ENCODE measurements at regions not wholly inside any gene's neighbourhood (a gene's known extent, or its start where the extent isn't known, plus 50 kb on each side); places are given as distances from the start of the nearest gene placed in this dataset.

DNA sequence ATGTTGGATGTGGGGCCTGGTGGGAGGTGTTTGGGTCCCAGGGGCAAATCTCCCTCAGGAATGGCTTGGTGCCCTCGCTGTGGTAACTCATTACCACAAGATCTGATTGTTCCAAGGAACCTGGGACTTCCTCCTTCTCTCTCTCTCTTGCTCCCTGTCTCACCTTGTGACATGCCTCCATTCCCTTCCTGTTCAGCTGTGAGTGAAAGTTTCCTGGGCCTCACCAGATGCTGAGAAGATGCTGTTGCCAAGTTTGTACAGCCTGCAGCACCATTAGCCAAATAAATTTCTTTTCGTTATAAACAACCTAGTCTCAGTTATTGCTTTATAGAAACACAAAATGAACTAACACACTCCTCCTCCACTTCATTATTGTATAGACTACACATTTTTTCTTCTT, 759.8 kb upstream of the MDGA2 start:
- Histone ChIP-seq H3K36me3 (ENCODE audit: insufficient read depth, low read length) (no peaks in the 10 kb centered on the region), H3K9ac (ENCODE audit: low read length) (no peak overlapping the region), H3K79me2 (ENCODE audit: insufficient read depth, low read length) (no peaks in the 10 kb centered on the region), H3F3A (ENCODE audit: insufficient read depth, low read length) (no peaks in the 10 kb centered on the region), H3K27me3 (ENCODE audit: insufficient read depth, low read length) (no peaks in the 10 kb centered on the region), H3K4me3 (ENCODE audit: low read depth, low read length, poor library complexity, severe bottlenecking) (no peak overlapping the region), H4K20me1 (ENCODE audit: insufficient read depth, low read length) (no peaks in the 10 kb centered on the region), H3K4me1 (ENCODE audit: insufficient read depth, low read length, severe bottlenecking) (no peaks in the 10 kb centered on the region), H3K9me3 (ENCODE audit: low read length) (no peaks in the 10 kb centered on the region), H3K9me2 (ENCODE audit: low read depth, low read length) (no peaks in the 10 kb centered on the region), H2AFZ (ENCODE audit: low read length) (no peak overlapping the region), H3K27ac (ENCODE audit: low read depth, low read length, poor library complexity, severe bottlenecking) (no peak overlapping the region), H3K4me2 (ENCODE audit: low read length) (no peak overlapping the region)
- no peak for TF ChIP-seq EZH2 (IDR thresholded peaks at IDR 0.05; ENCODE audit: borderline replicate concordance, low read length)
- TF ChIP-seq, protein P1, sequence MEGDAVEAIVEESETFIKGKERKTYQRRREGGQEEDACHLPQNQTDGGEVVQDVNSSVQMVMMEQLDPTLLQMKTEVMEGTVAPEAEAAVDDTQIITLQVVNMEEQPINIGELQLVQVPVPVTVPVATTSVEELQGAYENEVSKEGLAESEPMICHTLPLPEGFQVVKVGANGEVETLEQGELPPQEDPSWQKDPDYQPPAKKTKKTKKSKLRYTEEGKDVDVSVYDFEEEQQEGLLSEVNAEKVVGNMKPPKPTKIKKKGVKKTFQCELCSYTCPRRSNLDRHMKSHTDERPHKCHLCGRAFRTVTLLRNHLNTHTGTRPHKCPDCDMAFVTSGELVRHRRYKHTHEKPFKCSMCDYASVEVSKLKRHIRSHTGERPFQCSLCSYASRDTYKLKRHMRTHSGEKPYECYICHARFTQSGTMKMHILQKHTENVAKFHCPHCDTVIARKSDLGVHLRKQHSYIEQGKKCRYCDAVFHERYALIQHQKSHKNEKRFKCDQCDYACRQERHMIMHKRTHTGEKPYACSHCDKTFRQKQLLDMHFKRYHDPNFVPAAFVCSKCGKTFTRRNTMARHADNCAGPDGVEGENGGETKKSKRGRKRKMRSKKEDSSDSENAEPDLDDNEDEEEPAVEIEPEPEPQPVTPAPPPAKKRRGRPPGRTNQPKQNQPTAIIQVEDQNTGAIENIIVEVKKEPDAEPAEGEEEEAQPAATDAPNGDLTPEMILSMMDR (IDR thresholded peaks at IDR 0.05; ENCODE audit: low read length): no peak

DNA sequence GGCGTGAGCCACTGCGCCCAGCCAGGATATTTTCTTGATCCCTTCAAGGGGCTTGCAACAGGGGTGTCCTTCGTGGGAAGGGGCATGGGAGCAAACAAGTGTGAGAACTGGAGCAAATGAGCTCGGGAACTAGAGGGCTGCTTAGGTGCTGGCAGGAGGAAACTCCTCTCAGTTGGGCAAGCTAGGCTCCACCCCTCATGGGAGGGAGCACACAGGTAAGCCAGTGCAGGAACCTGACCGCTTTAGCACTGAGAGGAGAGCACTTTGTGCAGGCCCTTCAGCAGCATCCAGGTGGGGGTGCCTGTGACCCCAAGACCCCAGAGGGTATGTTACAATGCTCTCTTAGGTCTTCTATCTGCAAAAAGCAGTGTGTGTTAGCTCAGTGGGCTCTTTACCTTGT, 755.4 kb upstream of the MDGA2 start:
- Histone ChIP-seq H3K4me1 (ENCODE audit: insufficient read depth, low read length, severe bottlenecking) (no peaks in the 10 kb centered on the region), H3F3A (ENCODE audit: insufficient read depth, low read length) (no peaks in the 10 kb centered on the region), H4K20me1 (ENCODE audit: insufficient read depth, low read length) (no peaks in the 10 kb centered on the region), H3K79me2 (ENCODE audit: insufficient read depth, low read length) (no peaks in the 10 kb centered on the region), H3K9ac (ENCODE audit: low read length) (no peak overlapping the region), H3K9me3 (ENCODE audit: low read length) (no peaks in the 10 kb centered on the region), H3K27ac (ENCODE audit: low read depth, low read length, poor library complexity, severe bottlenecking) (no peak overlapping the region), H2AFZ (ENCODE audit: low read length) (no peak overlapping the region), H3K4me2 (ENCODE audit: low read length) (no peak overlapping the region), H3K9me2 (ENCODE audit: low read depth, low read length) (no peaks in the 10 kb centered on the region), H3K4me3 (ENCODE audit: low read depth, low read length, poor library complexity, severe bottlenecking) (no peak overlapping the region), H3K27me3 (ENCODE audit: insufficient read depth, low read length) (no peaks in the 10 kb centered on the region), H3K36me3 (ENCODE audit: insufficient read depth, low read length) (no peaks in the 10 kb centered on the region)
- TF ChIP-seq EZH2 (IDR thresholded peaks at IDR 0.05; ENCODE audit: borderline replicate concordance, low read length): no peak
- TF ChIP-seq, protein P1 (IDR thresholded peaks at IDR 0.05; ENCODE audit: low read length): no peak

DNA sequence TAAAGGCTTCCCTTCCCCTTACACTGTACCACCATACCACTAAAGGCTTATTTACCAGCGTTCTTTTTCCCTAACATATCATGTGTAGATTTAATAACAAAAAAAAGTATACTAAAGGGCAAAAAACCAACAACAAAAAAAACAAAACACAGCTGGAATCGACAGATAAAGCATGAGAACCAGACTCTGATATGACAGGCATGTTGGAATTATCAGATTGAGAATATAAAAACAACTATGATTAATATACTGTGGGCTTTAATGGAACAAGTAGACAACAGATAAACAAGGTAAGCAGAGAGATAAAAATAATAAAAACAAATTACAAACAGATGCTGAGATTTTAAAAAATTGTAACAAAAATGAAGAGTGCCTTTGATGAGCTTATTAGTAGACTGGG, 754.1 kb upstream of the MDGA2 start:
- Histone ChIP-seq H3F3A (ENCODE audit: insufficient read depth, low read length) (no peaks in the 10 kb centered on the region), H3K27me3 (ENCODE audit: insufficient read depth, low read length) (no peaks in the 10 kb centered on the region), H3K9me3 (ENCODE audit: low read length) (no peaks in the 10 kb centered on the region), H4K20me1 (ENCODE audit: insufficient read depth, low read length) (no peaks in the 10 kb centered on the region), H3K27ac (ENCODE audit: low read depth, low read length, poor library complexity, severe bottlenecking) (no peak overlapping the region), H3K9ac (ENCODE audit: low read length) (no peak overlapping the region), H2AFZ (ENCODE audit: low read length) (no peak overlapping the region), H3K9me2 (ENCODE audit: low read depth, low read length) (no peaks in the 10 kb centered on the region), H3K36me3 (ENCODE audit: insufficient read depth, low read length) (no peaks in the 10 kb centered on the region), H3K4me3 (ENCODE audit: low read depth, low read length, poor library complexity, severe bottlenecking) (no peak overlapping the region), H3K79me2 (ENCODE audit: insufficient read depth, low read length) (no peaks in the 10 kb centered on the region), H3K4me2 (ENCODE audit: low read length) (no peak overlapping the region), H3K4me1 (ENCODE audit: insufficient read depth, low read length, severe bottlenecking) (no peaks in the 10 kb centered on the region)
- no peak for TF ChIP-seq EZH2 (IDR thresholded peaks at IDR 0.05; ENCODE audit: borderline replicate concordance, low read length)
- TF ChIP-seq, protein P1 (IDR thresholded peaks at IDR 0.05; ENCODE audit: low read length): no peak
